ENCODE measurements at regions not wholly inside any gene's neighbourhood (a gene's known extent, or its start where the extent isn't known, plus 50 kb on each side); places are given as distances from the start of the nearest gene placed in this dataset.

DNA sequence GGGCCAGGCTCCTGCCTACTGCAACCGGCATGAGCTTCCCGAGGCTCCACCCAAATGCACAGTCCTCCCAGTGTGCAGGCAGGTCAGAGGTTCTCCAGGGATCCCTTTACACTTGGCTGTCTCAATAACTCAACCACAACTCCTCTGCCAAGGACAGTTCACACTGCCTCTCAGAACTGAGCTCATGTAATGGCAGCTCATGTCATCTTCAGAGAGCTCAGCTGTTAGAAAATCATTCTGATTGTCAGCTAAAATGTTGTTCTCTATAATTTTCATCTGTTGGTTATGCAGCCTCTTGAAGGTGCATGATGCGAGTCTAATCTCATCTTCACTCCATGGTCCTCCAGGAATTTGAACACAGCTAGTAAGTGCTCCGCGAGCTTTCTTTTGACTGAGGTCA lies 76.7 kb downstream of the SST start:
- no peak for DNase-seq (ENCODE audit: extremely low read depth, low read depth)
- TF ChIP-seq, protein P1, sequence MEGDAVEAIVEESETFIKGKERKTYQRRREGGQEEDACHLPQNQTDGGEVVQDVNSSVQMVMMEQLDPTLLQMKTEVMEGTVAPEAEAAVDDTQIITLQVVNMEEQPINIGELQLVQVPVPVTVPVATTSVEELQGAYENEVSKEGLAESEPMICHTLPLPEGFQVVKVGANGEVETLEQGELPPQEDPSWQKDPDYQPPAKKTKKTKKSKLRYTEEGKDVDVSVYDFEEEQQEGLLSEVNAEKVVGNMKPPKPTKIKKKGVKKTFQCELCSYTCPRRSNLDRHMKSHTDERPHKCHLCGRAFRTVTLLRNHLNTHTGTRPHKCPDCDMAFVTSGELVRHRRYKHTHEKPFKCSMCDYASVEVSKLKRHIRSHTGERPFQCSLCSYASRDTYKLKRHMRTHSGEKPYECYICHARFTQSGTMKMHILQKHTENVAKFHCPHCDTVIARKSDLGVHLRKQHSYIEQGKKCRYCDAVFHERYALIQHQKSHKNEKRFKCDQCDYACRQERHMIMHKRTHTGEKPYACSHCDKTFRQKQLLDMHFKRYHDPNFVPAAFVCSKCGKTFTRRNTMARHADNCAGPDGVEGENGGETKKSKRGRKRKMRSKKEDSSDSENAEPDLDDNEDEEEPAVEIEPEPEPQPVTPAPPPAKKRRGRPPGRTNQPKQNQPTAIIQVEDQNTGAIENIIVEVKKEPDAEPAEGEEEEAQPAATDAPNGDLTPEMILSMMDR (IDR thresholded peaks at IDR 0.05; ENCODE audit: low read depth, low read length): no peak

DNA sequence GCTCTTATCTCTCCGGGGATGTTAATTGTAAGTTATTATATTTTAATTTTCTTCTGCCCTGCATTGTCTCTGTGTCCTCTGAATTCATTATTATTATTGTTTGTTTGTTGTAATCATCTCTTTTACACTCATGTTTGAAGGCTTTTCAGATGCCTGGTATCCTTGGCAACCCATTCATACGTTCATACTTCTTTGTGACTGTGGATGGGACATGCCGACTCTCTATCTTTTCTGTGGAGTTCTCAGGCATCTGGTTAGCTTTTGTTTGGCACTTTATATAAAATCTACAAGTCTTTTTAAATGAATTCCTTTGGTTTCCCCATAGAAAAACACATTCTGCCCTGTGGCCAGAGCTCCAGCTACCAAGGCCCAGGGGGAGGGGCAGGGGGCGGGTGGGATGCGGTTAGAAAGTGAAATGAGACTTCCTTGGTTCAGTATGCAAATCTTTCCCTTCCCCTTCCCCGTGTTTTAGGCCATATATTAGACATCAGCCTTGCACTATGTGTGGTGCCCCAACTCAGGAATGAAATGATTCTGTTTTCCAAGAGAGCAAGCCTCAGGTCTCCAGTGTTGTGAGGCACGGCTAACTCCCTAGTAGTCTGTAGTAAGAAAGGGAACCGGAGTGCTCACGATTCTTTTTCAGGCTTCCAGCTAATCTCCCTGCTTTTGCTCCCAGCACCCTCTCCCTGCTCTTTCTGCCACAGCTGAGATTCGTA lies 79.2 kb downstream of the SST start:
- TF ChIP-seq, protein P1 (IDR thresholded peaks at IDR 0.05; ENCODE audit: low read depth, low read length): no peak
- no peak for DNase-seq (ENCODE audit: extremely low read depth, low read depth)

DNA sequence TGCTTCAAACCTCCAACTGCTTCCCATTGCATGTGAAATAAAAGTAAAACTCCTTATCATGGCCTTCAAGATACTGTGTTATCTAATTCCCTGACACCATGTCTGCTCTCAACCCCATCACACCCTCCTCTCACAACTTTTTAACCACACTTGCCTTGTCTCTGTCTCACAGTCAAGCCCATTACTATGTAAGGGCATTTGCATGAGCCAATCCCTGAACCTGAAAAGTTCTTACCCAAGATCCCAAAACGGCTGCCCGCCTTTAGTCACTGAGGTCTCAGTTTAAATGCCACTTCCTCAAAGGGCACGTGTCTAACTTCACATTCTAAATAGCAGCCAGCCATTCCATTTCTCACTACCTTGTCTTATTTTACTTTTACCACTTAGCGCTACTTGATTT lies 83.1 kb downstream of the SST start:
- TF ChIP-seq, protein P1 (IDR thresholded peaks at IDR 0.05; ENCODE audit: low read depth, low read length): no peak
- DNase-seq (ENCODE audit: extremely low read depth, low read depth): no peak

DNA sequence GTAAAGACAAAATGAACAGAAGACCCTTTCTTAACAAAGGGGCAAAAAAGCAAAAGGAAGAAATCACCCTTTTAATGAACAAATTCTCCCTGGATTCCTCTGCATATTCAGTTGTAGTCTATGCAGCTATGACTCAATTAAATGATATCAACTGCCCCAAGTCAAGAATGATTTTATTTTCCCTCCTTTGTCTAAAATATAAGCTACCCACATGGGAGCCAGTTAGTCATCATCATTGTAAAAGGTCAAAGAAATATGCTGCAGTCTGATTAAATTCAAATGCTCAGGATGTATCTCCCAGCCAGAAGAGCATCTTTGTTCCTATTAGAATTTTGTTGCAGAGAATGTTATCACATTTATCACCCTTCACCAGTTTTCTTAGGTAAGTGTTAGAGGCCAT lies 84.0 kb downstream of the SST start:
- TF ChIP-seq, protein P1 (IDR thresholded peaks at IDR 0.05; ENCODE audit: low read depth, low read length): no peak
- no peak for DNase-seq (ENCODE audit: extremely low read depth, low read depth)

DNA sequence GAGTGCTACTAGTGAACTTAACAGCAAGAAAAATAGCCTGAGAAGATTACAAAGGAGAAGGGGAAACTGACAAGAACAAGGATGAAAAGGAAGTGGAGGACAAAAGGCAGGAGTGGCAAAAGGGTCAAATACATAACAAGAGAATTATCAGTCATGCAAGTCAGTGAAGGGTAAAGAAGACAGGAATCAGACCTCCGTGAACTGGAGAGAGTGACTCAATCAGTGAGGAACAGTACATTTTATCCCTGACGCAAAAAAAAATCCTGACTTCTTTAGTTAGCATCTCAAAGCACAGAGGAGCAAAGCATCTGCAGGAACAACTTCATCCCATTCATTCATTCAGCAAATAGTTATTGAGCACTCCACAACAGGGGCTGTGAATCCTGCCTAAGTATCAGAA lies 97.8 kb downstream of the SST start:
- DNase-seq (ENCODE audit: extremely low read depth, low read depth): no peak
- TF ChIP-seq, protein P1 (IDR thresholded peaks at IDR 0.05; ENCODE audit: low read depth, low read length): no peak

DNA sequence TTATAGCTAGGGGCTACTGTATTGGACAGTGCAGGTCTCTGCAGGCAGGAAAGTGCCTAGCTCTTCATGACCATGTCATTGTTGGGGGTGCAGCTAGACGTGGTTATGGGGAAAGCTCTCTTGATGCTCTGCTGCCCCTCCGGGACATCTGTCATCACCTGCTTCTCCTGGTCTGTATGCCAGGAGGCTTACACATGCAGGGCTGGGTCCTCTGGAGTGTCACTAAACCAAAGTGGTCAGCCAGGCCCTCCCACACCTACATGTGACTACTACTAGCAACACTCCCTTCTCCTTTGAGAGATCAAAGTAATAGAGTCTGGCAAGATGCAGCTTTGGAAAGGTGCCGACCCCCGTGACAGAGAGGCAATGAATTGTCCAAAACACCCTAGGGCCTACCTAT lies 98.5 kb downstream of the SST start:
- TF ChIP-seq, protein P1 (IDR thresholded peaks at IDR 0.05; ENCODE audit: low read depth, low read length): no peak
- no peak for DNase-seq (ENCODE audit: extremely low read depth, low read depth)

DNA sequence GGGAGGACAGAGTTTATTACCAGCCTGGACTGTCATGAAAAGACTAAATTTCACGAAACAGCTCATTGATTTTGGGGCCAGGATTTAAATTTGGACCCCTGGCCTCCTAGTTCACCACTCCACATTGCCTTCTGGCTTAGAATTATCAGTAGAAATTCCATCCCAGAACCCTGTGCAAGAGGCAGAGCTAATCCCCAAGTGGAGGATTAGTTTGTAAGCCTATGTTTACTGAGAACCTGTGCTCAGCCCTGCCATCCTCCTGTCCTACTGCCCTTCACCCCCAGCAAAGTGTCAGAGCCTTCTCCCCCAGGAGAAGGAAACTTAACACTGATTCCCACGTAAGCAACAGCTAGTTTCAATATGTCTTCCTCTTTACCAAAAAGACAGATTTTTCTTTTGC lies 99.4 kb downstream of the SST start:
- TF ChIP-seq, protein P1 (IDR thresholded peaks at IDR 0.05; ENCODE audit: low read depth, low read length): no peak
- DNase-seq (ENCODE audit: extremely low read depth, low read depth): no peak

Data from AG09319 (cell line).